ENCODE measurements at regions not wholly inside any gene's neighbourhood (a gene's known extent, or its start where the extent isn't known, plus 50 kb on each side); places are given as distances from the start of the nearest gene placed in this dataset.

- no peak overlapping the region for H3K4me3 Mint-ChIP-seq
- no peak overlapping the region for H2AFZ ChIP-seq (replicated peaks)
- no peak overlapping the region for H3K9ac ChIP-seq
- H3K4me1 ChIP-seq: peaks cover 14% of the 10 kb centered on the region
- peak; percentile 24 for DNase-seq (ENCODE audit: low spot score)
- H3K36me3 Mint-ChIP-seq: no peaks in the 10 kb centered on the region
- no peaks in the 10 kb centered on the region for H3K9me3 Mint-ChIP-seq
- no peak overlapping the region for H3K27ac ChIP-seq
- H3K4me2 ChIP-seq: peak overlapping the region; percentile 40
- no peak overlapping the region for H3K4me3 ChIP-seq
- peaks cover 63% of the 10 kb centered on the region for H3K27me3 ChIP-seq
- H3K36me3 ChIP-seq: no peaks in the 10 kb centered on the region
- peaks cover 13% of the 10 kb centered on the region for H4K20me1 ChIP-seq (ENCODE audit: low read depth)
- H3K9me3 ChIP-seq (ENCODE audit: low read depth): no peaks in the 10 kb centered on the region
- H3K4me1 Mint-ChIP-seq: peaks cover 18% of the 10 kb centered on the region
- H3K27me3 Mint-ChIP-seq (ENCODE audit: insufficient read depth, low read depth): peaks cover 4% of the 10 kb centered on the region
- TF ChIP-seq EZH2 (IDR thresholded peaks at IDR 0.05) (no peak), CTCF (IDR thresholded peaks at IDR 0.05) (no peak), EZH2phosphoT487 (IDR thresholded peaks at IDR 0.05) (no peak)
- H3K79me2 ChIP-seq (ENCODE audit: low read depth): no peaks in the 10 kb centered on the region
- peaks cover 15% of the 10 kb centered on the region for H3F3A ChIP-seq (ENCODE audit: low read depth)
- H3K27ac Mint-ChIP-seq: no peak overlapping the region
Measured at GRCh38 chr3:159150180-159150579, 348.3 kb downstream of the MFSD1 start.

- DNase-seq (ENCODE audit: low spot score): peak; percentile 5
- H3K9me3 ChIP-seq (ENCODE audit: low read depth): no peaks in the 10 kb centered on the region
- no peak overlapping the region for H3K4me2 ChIP-seq
- TF ChIP-seq CTCF (IDR thresholded peaks at IDR 0.05) (no peak), EZH2 (IDR thresholded peaks at IDR 0.05) (no peak), EZH2phosphoT487 (IDR thresholded peaks at IDR 0.05) (no peak)
- H3K27me3 ChIP-seq: peaks cover 54% of the 10 kb centered on the region
- H3K4me1 ChIP-seq: peaks cover 14% of the 10 kb centered on the region
- peaks cover 13% of the 10 kb centered on the region for H4K20me1 ChIP-seq (ENCODE audit: low read depth)
- no peak overlapping the region for H3K4me3 ChIP-seq
- no peaks in the 10 kb centered on the region for H3K79me2 ChIP-seq (ENCODE audit: low read depth)
- peaks cover 15% of the 10 kb centered on the region for H3F3A ChIP-seq (ENCODE audit: low read depth)
- Mint-ChIP-seq H3K4me1 (peaks cover 15% of the 10 kb centered on the region), H3K4me3 (no peak overlapping the region), H3K9me3 (no peaks in the 10 kb centered on the region), H3K27ac (no peak overlapping the region), H3K27me3 (ENCODE audit: insufficient read depth, low read depth) (peaks cover 4% of the 10 kb centered on the region), H3K36me3 (no peaks in the 10 kb centered on the region)
- no peak overlapping the region for H3K9ac ChIP-seq
- H3K27ac ChIP-seq: no peak overlapping the region
- no peaks in the 10 kb centered on the region for H3K36me3 ChIP-seq
- H2AFZ ChIP-seq (replicated peaks): no peak overlapping the region
Measured at GRCh38 chr3:159151130-159151529, 349.3 kb downstream of the MFSD1 start.

DNA sequence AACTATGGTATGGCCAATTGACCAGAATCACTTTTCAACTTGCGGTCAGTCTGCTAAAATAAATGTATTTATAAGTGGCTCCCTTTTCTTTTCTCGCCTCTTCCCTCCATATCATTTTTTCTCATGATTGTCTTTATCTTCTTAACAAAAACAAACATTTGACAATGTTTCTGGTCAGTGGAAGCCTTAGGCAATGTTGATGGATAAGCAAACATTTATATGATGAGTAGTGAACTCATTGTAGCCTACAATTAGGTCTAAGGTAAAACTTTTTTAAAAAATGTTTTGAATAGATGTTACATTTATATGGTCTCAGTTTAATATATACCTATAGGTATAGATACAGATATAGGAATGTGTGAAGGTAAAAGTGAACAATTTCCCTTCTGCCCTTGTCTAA lies 355.4 kb downstream of the MFSD1 start:
- peaks cover 2% of the 10 kb centered on the region for H3K27me3 Mint-ChIP-seq (ENCODE audit: insufficient read depth, low read depth)
- no peaks in the 10 kb centered on the region for H3K79me2 ChIP-seq (ENCODE audit: low read depth)
- H3K36me3 Mint-ChIP-seq: no peaks in the 10 kb centered on the region
- H3K9me3 ChIP-seq (ENCODE audit: low read depth): no peaks in the 10 kb centered on the region
- H3K27me3 ChIP-seq: peaks cover 1% of the 10 kb centered on the region
- no peak overlapping the region for H3K4me3 Mint-ChIP-seq
- no peaks in the 10 kb centered on the region for H3K4me1 Mint-ChIP-seq
- H3K27ac ChIP-seq: no peak overlapping the region
- H3K27ac Mint-ChIP-seq: no peak overlapping the region
- TF ChIP-seq CTCF (IDR thresholded peaks at IDR 0.05) (no peak), EZH2phosphoT487 (IDR thresholded peaks at IDR 0.05) (no peak), EZH2 (IDR thresholded peaks at IDR 0.05) (no peak)
- H3K9ac ChIP-seq: no peak overlapping the region
- H4K20me1 ChIP-seq (ENCODE audit: low read depth): no peaks in the 10 kb centered on the region
- no peak overlapping the region for H3K4me3 ChIP-seq
- no peak overlapping the region for H2AFZ ChIP-seq (replicated peaks)
- H3F3A ChIP-seq (ENCODE audit: low read depth): no peaks in the 10 kb centered on the region
- H3K36me3 ChIP-seq: no peaks in the 10 kb centered on the region
- H3K4me1 ChIP-seq: no peaks in the 10 kb centered on the region
- H3K4me2 ChIP-seq: no peak overlapping the region
- DNase-seq (ENCODE audit: low spot score): no peak
- H3K9me3 Mint-ChIP-seq: no peaks in the 10 kb centered on the region
